GOT3 (cell line): ENCODE measurements at regions not wholly inside any gene's neighbourhood (a gene's known extent, or its start where the extent isn't known, plus 50 kb on each side); places are given as distances from the start of the nearest gene placed in this dataset.
"Not testable (repeated sequence)": the region's sequence is repeated elsewhere in the genome, so short reads cannot be mapped to it uniquely, and the experiment has no call there.

Source experiments
- DNase-seq: peaks from one replicate; lab custom pipeline; 2025; ENCODE audit warnings: mixed read lengths; lab: John Stamatoyannopoulos, UW

DNA sequence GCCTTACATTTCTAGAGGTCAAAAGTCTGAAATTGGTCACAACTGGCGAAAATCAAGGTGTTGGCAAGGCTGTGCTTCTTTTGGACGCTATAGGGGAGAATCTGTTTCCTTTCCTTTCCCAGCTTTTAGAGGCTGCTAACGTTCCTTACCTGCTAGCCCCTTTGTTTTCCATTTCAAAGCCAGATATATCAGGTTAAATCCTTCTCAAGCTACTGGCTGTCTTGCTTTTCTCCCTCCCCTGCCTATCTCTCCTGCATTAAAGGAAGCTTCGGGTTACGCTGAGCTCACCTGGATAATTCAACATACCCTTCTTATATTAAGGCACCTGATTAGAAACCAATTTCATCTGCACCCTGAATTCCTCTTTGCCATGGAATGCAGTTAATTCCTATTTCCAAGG is 1569.7 kb upstream of the SLC10A2 start:
- DNase-seq: no peak

DNA sequence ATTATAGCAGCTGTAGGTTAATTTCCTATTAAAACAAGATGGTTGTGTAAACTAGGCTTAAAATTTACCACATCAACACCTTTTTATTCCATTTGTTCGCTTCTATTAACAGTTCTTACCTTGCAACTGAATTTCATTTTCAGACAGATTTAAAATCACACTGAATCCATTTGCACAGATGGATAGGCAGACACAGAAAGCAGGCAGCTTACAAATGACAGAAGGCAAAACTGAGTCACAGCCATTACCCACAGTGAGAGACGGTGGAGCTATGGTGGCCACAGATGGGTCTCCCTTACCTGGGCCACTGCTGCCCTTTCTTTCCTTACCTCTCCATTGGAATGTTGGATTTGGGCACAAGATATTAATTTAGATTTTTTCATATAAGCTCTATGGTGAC is 1567.8 kb upstream of the SLC10A2 start:
- DNase-seq: no peak

DNA sequence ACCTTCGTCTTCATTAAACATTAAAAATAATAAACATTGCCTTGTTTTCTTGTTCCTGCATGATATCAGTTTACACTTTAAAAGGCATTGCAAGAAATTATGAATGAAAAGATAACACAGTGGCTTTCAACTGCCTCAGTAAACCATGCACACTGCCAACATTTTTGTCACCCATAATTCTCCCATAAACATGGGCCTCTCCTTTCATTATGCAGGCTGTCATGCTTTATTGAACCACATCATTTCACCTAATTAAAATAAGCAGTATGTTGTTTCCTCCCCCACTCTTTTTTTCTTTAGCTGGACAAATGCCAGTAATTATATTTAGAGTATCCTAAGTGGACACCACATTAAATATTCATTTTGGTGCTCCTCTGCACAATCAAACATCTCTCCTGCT is 1566.5 kb upstream of the SLC10A2 start:
- no peak for DNase-seq

DNA sequence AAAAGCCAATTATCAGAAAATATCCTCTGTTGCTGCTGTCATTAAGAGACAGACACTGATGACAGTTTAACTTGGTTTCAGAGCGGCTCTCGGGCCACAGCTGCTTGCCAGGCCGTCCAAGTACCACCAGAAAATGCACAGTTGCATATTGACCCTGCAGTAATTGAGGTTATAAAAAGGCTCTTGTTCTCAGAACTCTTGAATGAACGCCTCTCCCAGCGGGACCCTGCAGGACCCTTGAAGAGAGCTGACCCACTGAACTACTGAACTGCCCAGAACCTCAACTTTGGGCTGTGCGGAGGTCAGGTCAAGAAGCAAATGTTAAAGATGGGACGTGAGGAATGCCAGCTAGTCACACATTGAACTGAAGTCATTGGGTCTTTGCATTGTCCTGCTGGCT is 1559.0 kb upstream of the SLC10A2 start:
- DNase-seq: no peak

DNA sequence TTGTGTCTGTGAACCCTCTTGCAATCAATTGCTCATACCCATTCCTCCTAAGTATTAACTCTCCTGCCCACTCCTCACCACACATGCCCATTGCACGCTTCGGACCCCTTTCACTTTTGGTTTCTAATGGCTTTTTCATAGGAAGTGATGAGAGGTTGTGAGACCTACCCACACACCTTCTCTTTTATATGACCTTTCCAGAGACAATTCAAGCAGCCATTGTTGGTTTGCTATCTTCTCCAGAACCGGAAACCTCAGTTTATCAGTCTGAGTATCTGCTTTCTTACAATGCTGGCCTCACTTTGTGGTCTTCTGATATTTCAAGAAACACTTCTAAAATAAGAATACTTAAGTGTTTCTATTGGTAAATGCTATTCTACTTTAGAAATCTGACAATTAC is 1550.8 kb upstream of the SLC10A2 start:
- no peak for DNase-seq

DNA sequence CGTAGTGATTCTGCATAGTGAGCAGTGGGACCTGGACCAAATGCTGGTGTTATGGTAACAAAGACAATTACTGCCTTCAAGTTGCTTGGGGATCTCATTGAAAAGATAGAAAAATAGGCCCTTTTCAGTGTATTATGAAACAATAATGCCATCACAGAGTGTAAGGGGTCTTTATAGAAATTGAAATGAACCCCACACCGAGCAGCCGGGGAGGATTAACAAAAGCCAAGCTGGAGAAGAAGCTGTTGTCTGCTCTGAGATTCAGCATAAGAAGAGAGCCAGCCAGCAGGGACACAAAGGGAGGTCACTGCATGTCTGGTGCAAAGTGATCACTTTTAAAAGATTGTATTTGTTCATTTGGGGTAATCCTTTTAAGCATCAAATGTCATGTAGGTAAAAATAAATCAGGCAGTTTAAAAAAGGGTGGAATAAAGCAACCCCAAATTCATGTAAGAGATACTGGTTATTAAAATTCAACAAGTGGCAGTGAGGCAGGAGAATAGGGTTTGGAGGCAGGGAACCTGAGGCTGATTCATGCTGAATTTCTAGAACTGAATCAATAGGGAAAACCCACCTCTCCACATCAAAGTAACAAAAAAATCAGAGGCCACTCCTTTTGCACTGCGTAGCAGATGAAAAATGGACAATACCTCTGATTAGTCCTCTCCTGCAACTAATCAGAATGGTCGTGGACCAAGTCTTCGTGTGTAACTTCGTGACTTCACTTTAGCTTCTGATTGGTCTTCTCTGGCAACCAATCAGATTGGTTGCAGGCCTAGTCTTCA is 1548.3 kb upstream of the SLC10A2 start:
- no peak for DNase-seq

DNA sequence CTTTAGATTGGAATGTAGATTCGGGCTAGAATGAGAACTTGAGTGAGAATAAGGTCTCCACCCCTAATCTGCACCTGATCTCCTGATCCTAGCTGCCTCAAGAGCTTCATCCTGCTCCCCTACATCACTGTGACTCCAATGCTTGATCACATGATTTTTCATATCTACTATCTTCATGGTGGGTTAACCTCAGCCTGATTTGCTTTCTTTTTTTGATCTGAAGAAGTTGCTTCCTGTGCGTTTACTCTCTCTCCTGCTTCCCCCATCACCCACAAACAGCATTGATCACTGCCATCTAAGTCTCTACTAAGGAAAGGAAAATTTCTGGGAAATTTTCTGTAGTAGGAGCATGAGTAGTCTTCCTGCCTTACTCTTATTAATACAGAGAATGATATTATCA is 1542.1 kb upstream of the SLC10A2 start:
- DNase-seq: no peak

DNA sequence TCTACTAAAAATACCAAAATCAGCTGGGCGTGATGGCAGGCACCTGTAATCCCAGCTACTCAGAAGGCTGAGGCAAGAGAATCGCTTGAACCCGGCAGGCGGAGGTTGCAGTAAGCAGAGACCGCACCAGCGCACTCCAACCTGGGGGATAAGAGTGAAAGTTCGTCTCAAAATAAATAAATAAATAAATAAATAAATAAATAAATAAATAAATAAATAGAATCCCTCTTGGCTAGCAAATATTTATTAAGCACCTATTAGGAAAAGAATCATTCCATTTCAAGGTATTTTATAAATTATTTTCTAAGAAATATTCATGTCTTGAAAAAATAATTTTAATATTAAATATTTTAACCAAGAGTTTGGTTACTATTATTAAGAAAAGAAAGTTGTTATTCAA is 1539.2 kb upstream of the SLC10A2 start:
- DNase-seq: not testable (repeated sequence)

DNA sequence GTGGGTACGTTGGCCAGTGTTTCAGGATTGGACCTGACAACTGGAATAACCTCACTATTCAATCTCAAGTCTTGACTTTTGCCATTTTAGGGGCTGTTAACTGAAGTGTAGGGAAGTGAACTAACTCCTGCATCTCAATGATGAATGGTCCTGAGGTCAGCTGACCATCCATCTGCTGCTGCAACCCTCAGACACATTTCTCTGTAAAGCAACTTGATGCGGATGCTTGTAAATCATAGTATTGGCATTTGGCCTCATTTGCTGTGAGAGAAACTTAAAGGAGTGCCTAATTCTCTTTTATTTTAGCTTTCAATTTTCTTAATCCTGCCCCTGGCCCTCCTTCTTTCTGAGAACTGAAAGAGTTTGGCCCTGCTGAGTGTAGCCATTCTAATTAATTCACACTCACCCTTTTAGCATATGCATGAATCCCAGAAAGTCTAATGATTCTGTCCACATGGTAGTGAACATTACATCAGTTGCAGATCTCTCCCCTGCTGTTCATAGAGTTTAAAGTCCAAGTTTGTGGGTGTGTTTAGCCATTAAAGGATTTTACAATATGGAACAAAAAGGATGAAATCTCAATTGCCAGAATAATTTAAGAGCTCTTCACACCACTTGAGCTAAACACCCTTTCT is 1531.4 kb upstream of the SLC10A2 start:
- DNase-seq: no peak

DNA sequence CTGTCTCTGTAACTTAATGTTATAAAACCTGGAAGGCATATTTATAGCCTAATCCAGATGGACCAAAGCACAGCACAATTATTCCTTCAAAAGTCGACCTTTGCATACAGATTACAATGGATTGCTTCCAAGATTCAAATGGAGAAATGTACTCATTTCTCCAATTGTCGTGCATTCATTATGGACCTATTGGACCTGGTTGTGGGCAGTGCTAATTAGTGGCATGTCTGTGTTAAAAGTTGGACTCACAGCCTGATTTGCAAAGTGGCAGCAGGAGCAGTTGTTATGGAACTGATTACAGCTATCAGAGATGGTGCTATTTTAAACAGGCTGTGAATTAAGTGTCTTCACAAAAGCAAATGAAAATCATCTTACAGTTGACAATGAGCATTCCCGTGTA is 1529.3 kb upstream of the SLC10A2 start:
- no peak for DNase-seq

DNA sequence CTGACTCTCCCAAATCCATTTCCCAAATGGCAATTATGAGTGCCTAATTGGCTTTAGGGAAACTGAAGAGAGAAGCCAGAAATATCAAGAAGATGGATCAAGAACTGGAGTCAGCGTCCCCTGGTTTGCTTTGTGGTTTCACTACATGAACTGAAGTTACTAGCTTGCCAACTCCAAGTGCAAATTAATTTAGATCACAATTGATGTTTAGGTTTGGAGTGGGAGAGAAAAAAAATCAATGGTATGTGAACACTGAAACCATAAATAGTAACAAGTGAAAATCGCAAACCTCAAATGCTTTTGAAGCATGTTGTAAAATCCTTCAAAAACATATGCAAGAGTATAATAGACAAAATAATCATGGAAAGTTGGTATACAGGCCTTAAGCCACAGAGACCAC is 1528.6 kb upstream of the SLC10A2 start:
- DNase-seq: no peak

DNA sequence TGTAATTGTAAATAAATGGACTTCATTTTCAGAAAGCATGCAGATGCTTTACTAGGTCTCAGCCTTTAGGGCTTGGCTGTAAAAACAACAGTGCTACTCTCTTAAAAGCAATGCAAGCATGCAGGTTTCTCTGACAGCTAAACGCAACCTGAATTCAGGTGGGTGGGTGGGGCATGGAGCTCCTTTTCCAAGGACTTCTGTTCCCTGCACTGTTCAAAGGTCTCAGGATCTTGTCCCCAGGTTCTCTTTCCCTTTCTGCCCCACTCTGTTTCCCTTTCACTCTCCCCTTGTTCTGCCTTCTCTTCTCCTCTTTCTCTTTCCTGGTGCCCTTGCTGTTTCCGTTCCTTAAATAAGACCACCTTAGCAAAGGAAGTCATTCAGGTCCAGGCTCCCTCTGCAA is 1527.5 kb upstream of the SLC10A2 start:
- DNase-seq: no peak

DNA sequence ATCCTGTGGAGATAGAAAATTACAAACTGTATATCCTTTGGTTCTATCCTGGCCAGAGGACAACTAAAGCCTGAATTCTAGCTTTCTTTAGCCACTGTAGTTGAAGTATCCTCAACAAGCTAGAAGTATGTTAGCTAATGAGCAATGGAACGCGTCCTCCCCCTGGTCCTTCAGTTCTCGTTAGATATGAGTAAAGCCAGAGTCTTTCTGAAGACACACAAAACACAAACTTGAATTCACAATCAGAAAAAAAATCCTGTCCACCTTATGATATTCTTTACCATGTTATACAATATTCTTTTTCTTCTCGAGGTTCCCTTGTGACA is 1527.0 kb upstream of the SLC10A2 start:
- no peak for DNase-seq

DNA sequence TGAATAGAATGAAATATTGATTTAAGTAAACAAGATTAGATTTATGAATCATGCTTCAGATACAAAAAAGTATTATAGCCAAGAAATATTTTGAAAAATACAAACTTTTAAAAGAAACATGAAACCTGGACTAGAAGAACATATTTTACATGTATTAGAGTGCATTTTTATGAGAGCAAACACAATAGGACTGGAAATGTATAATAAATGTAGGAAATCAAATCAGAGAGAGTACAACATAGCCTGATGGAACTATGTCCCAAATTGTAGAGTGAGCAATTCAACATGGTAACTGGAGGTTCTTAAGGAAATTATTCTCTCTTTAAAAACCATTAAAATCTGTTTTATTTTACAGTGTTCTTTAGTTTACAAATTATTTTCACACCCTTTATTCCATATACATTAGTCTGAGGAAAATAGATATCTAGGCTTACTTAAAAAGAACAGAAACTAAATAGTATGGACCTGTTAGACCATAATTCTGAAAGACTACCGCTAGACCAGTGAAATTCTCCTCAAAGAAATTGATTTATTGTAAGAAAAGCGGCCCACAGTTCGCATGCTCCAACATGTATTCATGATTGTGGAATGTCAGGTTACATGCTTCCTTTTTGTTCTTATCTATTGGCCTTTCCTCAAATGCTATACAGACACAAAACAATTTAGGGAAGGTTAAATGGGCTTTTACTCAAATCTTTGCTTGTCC is 1526.5 kb upstream of the SLC10A2 start:
- no peak for DNase-seq

DNA sequence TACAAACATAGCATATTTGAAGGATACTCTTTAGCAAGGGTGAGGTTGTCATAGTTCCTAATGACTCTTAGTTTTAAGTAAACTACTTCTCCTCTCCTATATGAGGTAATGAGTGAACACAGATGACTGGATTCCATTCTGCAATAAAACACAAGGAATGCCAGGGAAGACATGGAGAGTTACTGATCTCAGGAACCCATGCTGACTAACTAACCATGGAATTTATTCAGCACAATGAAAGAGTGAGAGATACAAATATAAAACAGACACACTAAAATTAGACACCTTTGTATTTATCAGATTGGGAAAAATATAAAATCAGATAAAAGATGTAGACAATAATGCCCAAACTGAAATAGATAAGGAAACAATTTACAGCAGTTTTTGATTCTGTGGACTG is 1525.9 kb upstream of the SLC10A2 start:
- DNase-seq: no peak

DNA sequence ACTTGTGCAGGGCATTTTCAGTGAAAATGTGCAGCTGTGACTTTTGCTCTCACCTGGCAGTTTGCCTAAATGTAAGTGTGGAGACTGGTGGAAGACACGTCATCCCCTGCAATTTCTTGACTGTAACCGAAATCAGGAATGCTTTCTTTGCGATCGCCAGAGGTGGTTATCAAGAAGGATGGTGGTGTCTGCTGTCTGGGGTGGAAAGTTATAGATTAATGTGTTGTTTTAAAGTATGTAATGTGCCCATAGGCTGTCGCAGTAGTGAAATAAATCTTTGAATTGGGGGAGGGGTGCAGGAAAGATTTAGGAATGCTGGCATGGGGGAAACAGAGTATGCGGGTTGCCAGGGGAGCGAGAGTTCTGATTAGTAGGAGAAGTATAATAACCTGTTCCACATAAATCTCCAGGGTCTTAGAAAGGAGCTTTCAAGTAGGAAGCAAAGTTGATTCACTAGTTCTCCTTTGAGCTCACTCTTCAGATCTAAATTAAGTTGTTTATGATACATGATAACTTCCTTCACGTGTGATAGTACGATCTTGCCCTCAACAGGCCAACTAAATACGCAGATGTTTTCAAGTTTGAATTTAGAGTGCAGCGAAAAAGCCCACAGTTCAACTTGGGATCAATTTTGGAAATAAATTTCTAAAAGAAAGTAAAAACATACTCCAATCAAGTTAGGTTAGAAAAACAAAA is 1520.0 kb upstream of the SLC10A2 start:
- DNase-seq: no peak

DNA sequence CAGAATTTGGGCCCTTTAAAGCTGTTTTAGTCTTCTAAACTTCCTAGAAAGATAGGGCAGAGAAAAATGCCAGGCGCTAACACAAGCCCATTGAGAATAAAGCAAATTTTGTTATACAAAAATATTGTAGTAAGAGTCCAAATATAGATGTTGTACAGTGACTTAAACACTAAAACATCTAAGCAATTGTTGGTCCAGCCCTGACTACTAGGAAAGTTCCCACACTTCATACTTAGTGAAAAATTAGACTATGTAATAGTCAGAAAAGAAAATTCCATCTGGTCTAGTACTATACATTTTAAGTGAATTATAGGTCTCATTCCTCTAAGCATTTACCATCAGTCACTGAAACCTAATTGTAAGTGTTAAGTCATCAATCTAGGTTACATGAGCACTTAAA is 1518.3 kb upstream of the SLC10A2 start:
- no peak for DNase-seq

DNA sequence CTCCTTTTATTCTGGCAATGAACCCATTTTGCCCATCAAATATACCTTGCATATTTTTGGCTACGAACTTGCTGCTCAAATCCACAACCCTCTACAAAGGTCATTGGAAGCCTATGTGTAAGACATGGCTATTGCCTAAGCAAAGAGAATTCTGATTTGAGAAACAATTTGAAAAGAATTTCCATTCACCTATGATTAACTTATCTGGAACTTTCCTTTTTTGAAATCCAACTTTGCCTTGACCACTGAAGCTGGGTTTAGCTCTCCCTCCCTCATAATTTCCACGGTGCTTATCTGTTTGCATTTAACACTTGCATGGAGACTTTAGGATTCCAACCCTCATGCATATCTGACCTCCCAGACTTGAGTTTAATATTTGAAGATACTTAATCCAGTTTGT is 1514.7 kb upstream of the SLC10A2 start:
- DNase-seq: no peak

DNA sequence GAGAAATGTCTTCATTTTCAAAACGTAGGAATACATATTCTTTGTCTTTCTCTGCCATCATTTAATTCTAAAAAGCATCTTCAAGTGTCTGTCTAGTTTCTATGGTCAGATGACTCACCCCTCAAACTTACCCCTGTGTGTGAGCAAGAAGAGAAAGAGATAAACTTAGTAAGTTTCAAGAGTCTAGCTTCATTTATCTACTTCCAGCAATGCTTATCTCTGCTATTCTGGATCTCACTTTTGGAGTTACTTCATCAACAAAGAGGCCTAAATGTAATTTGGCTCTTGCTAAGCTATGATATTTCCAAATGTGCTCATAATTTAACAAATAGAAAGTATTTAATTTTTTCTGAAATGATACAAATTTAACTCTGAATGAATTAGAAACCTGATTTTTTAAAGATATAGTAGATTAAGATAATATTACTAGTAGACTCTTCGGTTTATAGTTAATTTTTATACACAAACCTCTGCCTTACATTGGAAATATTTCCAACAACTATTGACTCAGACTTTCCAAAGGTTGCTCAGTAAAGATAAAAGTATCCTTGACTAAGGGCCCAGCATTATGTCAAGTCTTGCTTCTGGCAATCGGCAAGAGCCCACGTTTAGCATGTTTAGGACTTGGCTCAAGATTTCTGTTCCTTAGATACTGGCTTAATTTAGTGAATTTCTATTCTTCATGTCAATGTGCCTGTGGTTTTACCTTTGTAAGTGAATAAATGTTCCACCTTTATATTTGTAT is 1511.0 kb upstream of the SLC10A2 start:
- DNase-seq: no peak

DNA sequence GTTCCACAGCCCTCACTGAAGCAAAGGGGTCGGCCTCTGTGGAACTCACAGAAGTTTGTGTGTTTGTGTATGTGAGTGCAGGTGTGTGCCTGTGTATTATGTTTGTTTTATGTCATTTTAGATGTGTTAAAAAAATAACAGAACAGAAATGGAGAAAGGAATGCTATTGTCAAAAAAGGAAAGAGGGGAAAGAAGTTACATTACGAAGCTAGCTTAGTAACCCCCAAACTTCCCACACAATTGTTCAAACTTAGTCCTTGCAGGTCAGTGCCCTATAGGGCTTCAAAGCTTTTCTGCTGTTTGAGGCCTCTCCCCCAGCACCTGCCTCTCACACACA is 1505.6 kb upstream of the SLC10A2 start:
- no peak for DNase-seq

DNA sequence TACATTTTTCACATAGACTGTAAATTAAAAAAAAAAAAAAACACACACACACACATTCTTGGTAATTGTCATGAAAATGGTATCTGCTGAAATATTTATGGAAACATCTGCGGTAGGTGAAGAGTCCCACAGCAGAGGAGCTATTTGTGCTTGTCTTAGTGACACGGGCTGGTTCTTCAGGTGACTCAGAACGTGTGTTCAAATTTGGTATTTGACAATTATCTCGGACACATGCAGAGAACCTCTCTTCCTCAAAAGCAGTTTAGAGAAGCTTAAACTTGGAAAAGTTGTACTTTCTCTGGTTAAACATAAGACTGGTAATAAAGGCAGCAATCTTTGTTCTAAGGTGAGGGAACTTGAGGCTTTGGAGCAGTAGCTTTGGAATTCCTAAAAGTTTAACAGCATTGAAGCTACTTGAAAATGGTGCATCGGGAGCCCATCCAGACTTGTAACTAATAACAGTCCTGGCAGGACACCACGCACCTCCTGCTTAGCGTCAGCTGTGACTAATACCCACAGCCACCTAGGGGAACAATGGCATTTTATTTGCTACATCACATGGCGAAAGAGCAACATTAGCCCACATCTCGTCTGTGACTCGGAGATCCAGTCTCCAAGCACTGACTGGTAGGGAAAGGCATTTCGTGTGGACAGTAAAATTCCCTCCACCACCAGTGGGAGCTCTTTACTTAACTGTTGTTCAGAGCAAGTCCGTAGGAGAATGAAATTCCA is 1505.1 kb upstream of the SLC10A2 start:
- no peak for DNase-seq

DNA sequence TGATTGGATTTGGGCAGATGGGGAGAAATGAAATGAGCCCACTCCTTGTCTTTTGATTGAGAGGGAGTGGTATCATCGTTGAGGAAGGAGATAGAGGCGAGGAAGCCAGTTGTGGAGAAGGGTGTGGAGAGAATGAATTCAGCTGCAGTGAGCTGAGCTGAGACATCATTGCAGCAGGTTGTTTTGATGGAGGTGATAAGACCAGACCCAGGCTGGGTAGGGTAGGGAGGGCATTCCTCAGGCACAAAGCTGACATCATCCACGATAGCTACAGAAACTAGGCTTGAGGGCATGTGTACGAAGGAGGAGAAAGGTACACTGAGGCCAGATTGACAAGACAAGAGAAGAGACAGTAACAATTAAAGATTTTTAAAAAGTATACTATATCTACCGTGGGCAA is 1500.9 kb upstream of the SLC10A2 start:
- no peak for DNase-seq
